Activated CD8-positive, alpha-beta memory T cell treated with anti-CD3 and anti-CD28 coated beads, Interleukin-2, amount 10 ng/mL, durations not matched to agents 7 days and 5 days (primary cell): ENCODE measurements at regions not wholly inside any gene's neighbourhood (a gene's known extent, or its start where the extent isn't known, plus 50 kb on each side); places are given as distances from the start of the nearest gene placed in this dataset.

Experiments
- ATAC-seq: fragments of 150-1000 bp; cut with Tn5 transposase; one replicate; pipeline ENCODE4 v1.10.0; 2021; ENCODE audit warnings: moderate library complexity
- CTCF ChIA-PET: fragments of 350-600 bp; sonication (Branson Sonifier 250); formaldehyde crosslinking; loops from one replicate; lab custom pipeline; 2021; ENCODE audit warnings: antibody characterized with exemption; lab: Charles Lee
- DNase-seq: peaks from one replicate; pipeline ENCODE4 v3.0.0-alpha.2; 2020
- H3K27ac Mint-ChIP-seq: one replicate; pipeline ENCODE4 v1.8.0; 2021; ENCODE audit warnings: mild to moderate bottlenecking, mixed read lengths
- H3K27me3 Mint-ChIP-seq: one replicate; pipeline ENCODE4 v1.8.0; 2021; ENCODE audit warnings: mixed read lengths
- H3K36me3 Mint-ChIP-seq: one replicate; pipeline ENCODE4 v1.8.0; 2021; ENCODE audit warnings: mild to moderate bottlenecking, mixed read lengths
- H3K4me1 Mint-ChIP-seq: one replicate; pipeline ENCODE4 v1.8.0; 2021; ENCODE audit warnings: mixed read lengths
- H3K4me3 Mint-ChIP-seq: one replicate; pipeline ENCODE4 v1.8.0; 2021; ENCODE audit warnings: mild to moderate bottlenecking, moderate library complexity, mixed read lengths
- H3K9me3 Mint-ChIP-seq: one replicate; pipeline ENCODE4 v1.8.0; 2022; ENCODE audit warnings: low read depth, mixed read lengths

- Mint-ChIP-seq H3K36me3 (no peaks in the 10 kb centered on the region), H3K27me3 (no peaks in the 10 kb centered on the region), H3K9me3 (no peaks in the 10 kb centered on the region), H3K4me3 (no peak overlapping the region), H3K27ac (no peak overlapping the region), H3K4me1 (no peaks in the 10 kb centered on the region)
- DNase-seq (no peak), ATAC-seq (no peak)
- CTCF ChIA-PET = no interaction called here
Observed at GRCh38 chr5:52443187-52443586, 344.5 kb upstream of the ITGA1 start.

- DNase-seq (no peak), ATAC-seq (no peak)
- CTCF ChIA-PET = no interaction called here
- no peaks in the 10 kb centered on the region for H3K9me3 Mint-ChIP-seq
- H3K36me3 Mint-ChIP-seq = no peaks in the 10 kb centered on the region
- no peak overlapping the region for H3K27ac Mint-ChIP-seq
- H3K4me3 Mint-ChIP-seq = no peak overlapping the region
- no peaks in the 10 kb centered on the region for H3K4me1 Mint-ChIP-seq
- H3K27me3 Mint-ChIP-seq = no peaks in the 10 kb centered on the region
Observed at GRCh38 chr5:52448111-52448510, 339.6 kb upstream of the ITGA1 start.

- no peaks in the 10 kb centered on the region for H3K4me1 Mint-ChIP-seq
- H3K4me3 Mint-ChIP-seq = no peak overlapping the region
- ATAC-seq = no peak
- CTCF ChIA-PET = no interaction called here
- H3K27ac Mint-ChIP-seq = no peak overlapping the region
- H3K36me3 Mint-ChIP-seq = no peaks in the 10 kb centered on the region
- DNase-seq = no peak
- no peaks in the 10 kb centered on the region for H3K9me3 Mint-ChIP-seq
- peaks cover 2% of the 10 kb centered on the region for H3K27me3 Mint-ChIP-seq
Observed at GRCh38 chr5:52449516-52449915, 338.2 kb upstream of the ITGA1 start.

GRCh38 chr5:52452098-52452497 is 335.6 kb upstream of the ITGA1 start:
- peaks cover 8% of the 10 kb centered on the region for H3K27me3 Mint-ChIP-seq
- no peaks in the 10 kb centered on the region for H3K4me1 Mint-ChIP-seq
- no peak overlapping the region for H3K27ac Mint-ChIP-seq
- DNase-seq (no peak), ATAC-seq (no peak)
- no peak overlapping the region for H3K4me3 Mint-ChIP-seq
- CTCF ChIA-PET = no interaction called here
- no peaks in the 10 kb centered on the region for H3K36me3 Mint-ChIP-seq
- no peaks in the 10 kb centered on the region for H3K9me3 Mint-ChIP-seq

- no peaks in the 10 kb centered on the region for H3K4me1 Mint-ChIP-seq
- no peaks in the 10 kb centered on the region for H3K36me3 Mint-ChIP-seq
- CTCF ChIA-PET = interaction anchor here (0.7 kb wide), 1 partner anchor 16 kb away, joined by 3 read pairs; no protein-coding TSS in a partner anchor
- no peak overlapping the region for H3K4me3 Mint-ChIP-seq
- no peak overlapping the region for H3K27ac Mint-ChIP-seq
- peaks cover 10% of the 10 kb centered on the region for H3K27me3 Mint-ChIP-seq
- DNase-seq = no peak
- H3K9me3 Mint-ChIP-seq = no peaks in the 10 kb centered on the region
- no peak for ATAC-seq
Observed at GRCh38 chr5:52453176-52453575, 334.5 kb upstream of the ITGA1 start.

GRCh38 chr5:52455920-52456319 is 331.8 kb upstream of the ITGA1 start:
- CTCF ChIA-PET = no interaction called here

GRCh38 chr5:52457810-52458209 is 329.9 kb upstream of the ITGA1 start:
- Mint-ChIP-seq H3K27me3 (peaks cover 10% of the 10 kb centered on the region), H3K4me1 (no peaks in the 10 kb centered on the region), H3K27ac (no peak overlapping the region), H3K4me3 (no peak overlapping the region), H3K36me3 (no peaks in the 10 kb centered on the region), H3K9me3 (no peaks in the 10 kb centered on the region)
- no peak for DNase-seq
- ATAC-seq = no peak
- CTCF ChIA-PET = no interaction called here

More at GRCh38 chr5:52455920-52456319, 331.8 kb upstream of the ITGA1 start:
- no peak for DNase-seq
- Mint-ChIP-seq H3K27ac (no peak overlapping the region), H3K36me3 (no peaks in the 10 kb centered on the region), H3K9me3 (no peaks in the 10 kb centered on the region), H3K4me1 (no peaks in the 10 kb centered on the region), H3K4me3 (no peak overlapping the region), H3K27me3 (peaks cover 10% of the 10 kb centered on the region)
- no peak for ATAC-seq

- no peaks in the 10 kb centered on the region for H3K9me3 Mint-ChIP-seq
- H3K27ac Mint-ChIP-seq = no peak overlapping the region
- ATAC-seq (no peak), DNase-seq (no peak)
- CTCF ChIA-PET = no interaction called here
- H3K4me3 Mint-ChIP-seq = no peak overlapping the region
- no peaks in the 10 kb centered on the region for H3K27me3 Mint-ChIP-seq
- H3K36me3 Mint-ChIP-seq = no peaks in the 10 kb centered on the region
- peaks cover 13% of the 10 kb centered on the region for H3K4me1 Mint-ChIP-seq
Observed at GRCh38 chr5:52466113-52466512, 321.6 kb upstream of the ITGA1 start.

- no peak overlapping the region for H3K4me3 Mint-ChIP-seq
- H3K9me3 Mint-ChIP-seq = no peaks in the 10 kb centered on the region
- no peaks in the 10 kb centered on the region for H3K36me3 Mint-ChIP-seq
- no peak for ATAC-seq
- CTCF ChIA-PET = no interaction called here
- no peak overlapping the region for H3K27ac Mint-ChIP-seq
- H3K4me1 Mint-ChIP-seq = peaks cover 13% of the 10 kb centered on the region
- no peak for DNase-seq
- no peaks in the 10 kb centered on the region for H3K27me3 Mint-ChIP-seq
Observed at GRCh38 chr5:52466749-52467520, 320.8 kb upstream of the ITGA1 start.

- DNase-seq = no peak
- H3K4me3 Mint-ChIP-seq = no peak overlapping the region
- H3K27ac Mint-ChIP-seq = peak overlapping the region; percentile 15
- no peaks in the 10 kb centered on the region for H3K27me3 Mint-ChIP-seq
- ATAC-seq = no peak
- H3K36me3 Mint-ChIP-seq = no peaks in the 10 kb centered on the region
- H3K4me1 Mint-ChIP-seq = peaks cover 13% of the 10 kb centered on the region
- CTCF ChIA-PET = no interaction called here
- H3K9me3 Mint-ChIP-seq = no peaks in the 10 kb centered on the region
Observed at GRCh38 chr5:52468976-52469375, 318.7 kb upstream of the ITGA1 start.

GRCh38 chr5:52469420-52469819 is 318.3 kb upstream of the ITGA1 start:
- no peaks in the 10 kb centered on the region for H3K9me3 Mint-ChIP-seq
- DNase-seq = peak; percentile 50
- H3K4me3 Mint-ChIP-seq = peak overlapping the region; percentile 55
- H3K36me3 Mint-ChIP-seq = no peaks in the 10 kb centered on the region
- CTCF ChIA-PET = no interaction called here
- peaks cover 13% of the 10 kb centered on the region for H3K4me1 Mint-ChIP-seq
- ATAC-seq = peak; percentile 74
- H3K27me3 Mint-ChIP-seq = peaks cover 2% of the 10 kb centered on the region
- peak overlapping the region; percentile 73 for H3K27ac Mint-ChIP-seq

- Mint-ChIP-seq H3K27me3 (peaks cover 2% of the 10 kb centered on the region), H3K4me3 (peak overlapping the region; percentile 55), H3K36me3 (no peaks in the 10 kb centered on the region), H3K4me1 (peaks cover 13% of the 10 kb centered on the region), H3K9me3 (no peaks in the 10 kb centered on the region), H3K27ac (peak overlapping the region; percentile 73)
- CTCF ChIA-PET = no interaction called here
- ATAC-seq (no peak), DNase-seq (no peak)
Observed at GRCh38 chr5:52469835-52470234, 317.9 kb upstream of the ITGA1 start.

GRCh38 chr5:52476346-52476745 is 311.4 kb upstream of the ITGA1 start:
- CTCF ChIA-PET = no interaction called here
- no peaks in the 10 kb centered on the region for H3K36me3 Mint-ChIP-seq
- H3K27me3 Mint-ChIP-seq = peaks cover 6% of the 10 kb centered on the region

GRCh38 chr5:52481201-52481600 is 306.5 kb upstream of the ITGA1 start:
- no peak overlapping the region for H3K27ac Mint-ChIP-seq
- no peaks in the 10 kb centered on the region for H3K9me3 Mint-ChIP-seq
- no peak for ATAC-seq
- H3K36me3 Mint-ChIP-seq = no peaks in the 10 kb centered on the region
- DNase-seq = no peak
- no peaks in the 10 kb centered on the region for H3K4me1 Mint-ChIP-seq
- CTCF ChIA-PET = no interaction called here
- no peak overlapping the region for H3K4me3 Mint-ChIP-seq
- peaks cover 16% of the 10 kb centered on the region for H3K27me3 Mint-ChIP-seq

More at GRCh38 chr5:52476346-52476745, 311.4 kb upstream of the ITGA1 start:
- no peaks in the 10 kb centered on the region for H3K4me1 Mint-ChIP-seq
- no peak for ATAC-seq
- H3K27ac Mint-ChIP-seq = no peak overlapping the region
- H3K4me3 Mint-ChIP-seq = no peak overlapping the region
- DNase-seq = no peak
- H3K9me3 Mint-ChIP-seq = no peaks in the 10 kb centered on the region
